RWPE1 (cell line): ENCODE measurements at regions not wholly inside any gene's neighbourhood (a gene's known extent, or its start where the extent isn't known, plus 50 kb on each side); places are given as distances from the start of the nearest gene placed in this dataset.

ENCODE experiments used
- CTCF ChIA-PET: fragments of 350-600 bp; sonication (Branson Sonifier 250); formaldehyde crosslinking; extraction: SDS; loops from one replicate; lab custom pipeline; 2021; lab: Yijun Ruan, JAX
- POLR2A ChIA-PET: fragments of 400-600 bp; formaldehyde crosslinking; extraction: SDS; loops from one replicate; lab custom pipeline; 2020; ENCODE audit warnings: antibody characterized with exemption; ENCODE audit not compliant: low non-redundant PET; lab: Yijun Ruan, JAX
- DNase-seq: peaks from one replicate; pipeline ENCODE4 v3.0.0; 2012; ENCODE audit warnings: low spot score
- H3K27ac ChIP-seq: fragments of 450-650 bp; 2 replicates; pipeline ENCODE4 v1.5.1; 2017
- TF ChIP-seq, protein P1 (sequence below): fragments of 450-650 bp; conservative IDR thresholded peaks from 2 replicates; pipeline ENCODE4 v1.5.1; 2017; ENCODE audit warnings: low read depth, mild to moderate bottlenecking

DNA sequence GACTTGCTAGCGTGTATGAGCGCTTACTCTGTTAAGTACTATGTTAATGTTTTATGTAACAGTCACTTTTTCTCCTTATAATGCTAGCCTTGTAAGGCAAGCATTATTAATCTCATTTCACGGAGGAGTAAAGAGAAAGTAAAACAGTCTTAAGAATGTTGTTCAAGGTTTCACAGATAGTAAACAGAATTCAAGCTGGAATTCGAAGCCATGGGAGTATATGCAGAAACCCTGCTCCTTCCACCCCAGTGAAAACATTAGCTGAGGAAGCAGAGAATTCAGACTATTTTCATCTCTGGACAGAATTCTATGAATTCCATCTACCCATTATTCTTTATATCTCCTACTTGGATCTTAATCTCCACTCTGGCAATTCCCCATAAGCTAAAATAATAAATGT is 1028.3 kb upstream of the WWC1 start:
- no peak for DNase-seq
- CTCF ChIA-PET: no interaction called here
- no peak overlapping the region for H3K27ac ChIP-seq
- TF ChIP-seq, protein P1, sequence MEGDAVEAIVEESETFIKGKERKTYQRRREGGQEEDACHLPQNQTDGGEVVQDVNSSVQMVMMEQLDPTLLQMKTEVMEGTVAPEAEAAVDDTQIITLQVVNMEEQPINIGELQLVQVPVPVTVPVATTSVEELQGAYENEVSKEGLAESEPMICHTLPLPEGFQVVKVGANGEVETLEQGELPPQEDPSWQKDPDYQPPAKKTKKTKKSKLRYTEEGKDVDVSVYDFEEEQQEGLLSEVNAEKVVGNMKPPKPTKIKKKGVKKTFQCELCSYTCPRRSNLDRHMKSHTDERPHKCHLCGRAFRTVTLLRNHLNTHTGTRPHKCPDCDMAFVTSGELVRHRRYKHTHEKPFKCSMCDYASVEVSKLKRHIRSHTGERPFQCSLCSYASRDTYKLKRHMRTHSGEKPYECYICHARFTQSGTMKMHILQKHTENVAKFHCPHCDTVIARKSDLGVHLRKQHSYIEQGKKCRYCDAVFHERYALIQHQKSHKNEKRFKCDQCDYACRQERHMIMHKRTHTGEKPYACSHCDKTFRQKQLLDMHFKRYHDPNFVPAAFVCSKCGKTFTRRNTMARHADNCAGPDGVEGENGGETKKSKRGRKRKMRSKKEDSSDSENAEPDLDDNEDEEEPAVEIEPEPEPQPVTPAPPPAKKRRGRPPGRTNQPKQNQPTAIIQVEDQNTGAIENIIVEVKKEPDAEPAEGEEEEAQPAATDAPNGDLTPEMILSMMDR: no peak
- POLR2A ChIA-PET: no interaction called here

DNA sequence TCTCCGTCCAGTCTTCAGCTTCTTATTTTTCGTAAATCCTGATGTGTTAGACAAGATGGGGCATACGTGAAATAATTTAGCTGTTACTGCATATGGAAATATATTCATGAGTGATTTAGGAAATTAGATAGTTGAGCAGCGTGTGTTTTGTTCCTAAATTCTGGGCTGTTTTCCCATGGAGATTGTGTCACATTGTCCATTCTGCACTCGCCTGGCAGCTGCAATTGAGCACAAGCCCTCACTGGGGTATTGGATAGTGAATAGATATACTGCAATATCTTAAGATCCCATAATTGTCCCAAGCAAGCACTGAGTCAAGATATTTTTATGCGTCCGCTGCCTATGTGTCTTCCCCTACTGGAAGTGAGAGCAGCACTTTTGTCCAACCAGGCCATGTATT is 1027.1 kb upstream of the WWC1 start:
- ChIA-PET POLR2A (no interaction called here), CTCF (interaction anchor here (0.6 to 0.7 kb wide), 2 partner anchors 128 to 890 kb away, joined by 3 to 5 read pairs; no protein-coding TSS in a partner anchor)
- no peak overlapping the region for H3K27ac ChIP-seq
- TF ChIP-seq, protein P1: no peak
- no peak for DNase-seq

DNA sequence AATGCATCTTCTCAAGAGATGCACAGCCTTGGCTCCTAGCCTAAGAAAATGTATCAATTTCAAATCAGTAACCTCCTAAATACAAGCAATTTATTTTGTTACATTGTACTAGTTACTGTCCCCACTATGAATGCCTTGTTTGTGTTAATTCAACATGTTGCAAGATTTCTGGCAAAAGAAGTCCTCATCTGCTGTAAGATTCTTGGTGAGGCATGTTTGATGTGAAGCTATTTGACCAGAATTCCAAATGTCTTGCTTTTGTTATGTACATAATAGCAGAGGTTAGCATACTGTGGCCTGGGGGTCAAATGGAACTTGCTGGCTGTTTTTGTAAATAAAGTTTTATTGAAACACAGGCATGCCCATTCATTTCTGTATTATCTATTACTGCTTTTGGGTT is 1023.1 kb upstream of the WWC1 start:
- no peak for DNase-seq
- POLR2A ChIA-PET: no interaction called here
- no peak overlapping the region for H3K27ac ChIP-seq
- CTCF ChIA-PET: interaction anchor here (0.6 to 0.9 kb wide), 2 partner anchors 56 to 263 kb away, joined by 3 read pairs; no protein-coding TSS in a partner anchor
- TF ChIP-seq, protein P1: no peak

DNA sequence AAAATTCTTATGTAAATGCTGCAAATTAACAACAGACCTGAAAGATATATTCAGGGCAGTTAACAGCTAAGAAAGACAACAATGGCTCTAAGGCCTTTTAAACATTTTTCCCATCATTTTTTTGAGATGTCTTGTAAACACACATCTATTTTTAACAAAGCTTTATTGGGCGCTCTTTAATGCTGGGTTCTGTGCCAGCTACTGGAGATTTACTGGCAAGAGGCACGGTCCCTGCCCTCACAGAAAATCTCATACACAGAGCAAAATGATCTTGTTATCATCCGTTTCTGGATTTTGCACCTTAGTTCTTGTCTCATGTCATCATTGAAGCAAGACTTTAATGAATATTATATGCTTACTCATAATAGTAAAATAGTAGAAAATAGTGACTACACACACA is 1022.3 kb upstream of the WWC1 start:
- TF ChIP-seq, protein P1: no peak
- ChIA-PET POLR2A (no interaction called here), CTCF (interaction anchor here (0.9 kb wide), 1 partner anchor 57 kb away, joined by 3 read pairs; no protein-coding TSS in a partner anchor)
- DNase-seq: no peak
- H3K27ac ChIP-seq: no peak overlapping the region

DNA sequence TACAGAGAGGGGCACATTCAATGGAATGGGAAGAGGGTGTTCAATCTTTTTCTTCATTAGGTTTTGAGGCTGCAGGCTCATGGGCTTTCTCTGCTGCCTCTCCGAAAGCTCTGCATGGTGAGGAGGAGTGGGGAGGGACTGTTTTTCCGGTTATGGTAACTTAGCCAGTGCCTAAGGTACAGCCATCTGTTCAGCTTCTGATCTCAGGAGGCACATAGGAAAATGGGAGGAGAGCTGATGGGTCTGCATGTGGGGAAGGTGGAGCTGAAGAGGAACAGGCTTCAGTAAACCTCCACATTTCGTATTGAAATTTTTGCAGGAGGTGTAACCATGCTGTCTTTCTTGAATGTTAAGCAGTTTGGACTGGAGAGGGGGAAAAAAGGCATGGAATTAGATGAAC is 1020.4 kb upstream of the WWC1 start:
- ChIA-PET CTCF (interaction anchor here (0.6 to 0.9 kb wide), 2 partner anchors 77 to 765 kb away, joined by 3 to 4 read pairs; no protein-coding TSS in a partner anchor), POLR2A (no interaction called here)
- DNase-seq: no peak
- TF ChIP-seq, protein P1: no peak
- no peak overlapping the region for H3K27ac ChIP-seq

DNA sequence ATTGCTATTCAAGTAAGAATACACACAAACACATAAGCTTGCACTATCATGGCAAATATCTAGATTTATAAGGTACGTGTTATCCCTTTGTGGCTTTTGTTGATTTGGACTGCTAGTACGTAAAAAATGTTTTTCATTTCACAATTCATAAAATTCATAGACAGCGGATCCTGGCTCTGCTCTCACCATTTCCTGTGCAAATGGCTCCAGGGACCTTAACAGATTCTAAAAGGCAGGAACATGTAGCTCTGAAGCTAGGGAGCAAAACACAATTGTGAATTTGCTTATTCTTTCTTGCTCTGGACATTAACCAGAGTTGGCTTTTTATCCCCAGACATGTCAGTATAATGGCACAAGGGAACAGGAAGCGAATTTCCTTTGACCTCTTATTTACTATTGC is 1019.9 kb upstream of the WWC1 start:
- DNase-seq: no peak
- TF ChIP-seq, protein P1: no peak
- POLR2A ChIA-PET: no interaction called here
- CTCF ChIA-PET: interaction anchor here (0.9 kb wide), 1 partner anchor 76 kb away, joined by 4 read pairs; no protein-coding TSS in a partner anchor
- H3K27ac ChIP-seq: no peak overlapping the region
